ENCODE measurements at regions not wholly inside any gene's neighbourhood (a gene's known extent, or its start where the extent isn't known, plus 50 kb on each side); places are given as distances from the start of the nearest gene placed in this dataset.

DNA sequence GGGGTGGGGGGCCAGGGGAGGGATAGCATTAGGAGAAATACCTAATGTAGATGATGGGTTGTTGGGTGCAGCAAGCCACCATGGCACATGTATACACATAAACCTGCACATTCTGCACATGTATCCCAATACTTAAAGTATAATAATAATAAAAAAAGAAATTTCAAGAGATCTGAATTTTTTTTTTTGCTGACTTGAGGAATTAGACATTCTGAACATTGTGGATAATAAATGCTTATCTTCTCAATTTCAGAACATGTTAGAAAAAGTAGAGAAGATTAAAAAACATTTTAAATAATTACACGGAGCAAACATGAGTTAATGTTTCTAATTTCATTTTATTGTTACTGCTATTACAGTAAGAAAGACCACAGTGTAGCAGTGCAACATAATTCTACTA, 230.4 kb downstream of the DTHD1 start:
- TF ChIP-seq POLR2A (IDR thresholded peaks at IDR 0.05): no peak
- TF ChIP-seq, protein P1, sequence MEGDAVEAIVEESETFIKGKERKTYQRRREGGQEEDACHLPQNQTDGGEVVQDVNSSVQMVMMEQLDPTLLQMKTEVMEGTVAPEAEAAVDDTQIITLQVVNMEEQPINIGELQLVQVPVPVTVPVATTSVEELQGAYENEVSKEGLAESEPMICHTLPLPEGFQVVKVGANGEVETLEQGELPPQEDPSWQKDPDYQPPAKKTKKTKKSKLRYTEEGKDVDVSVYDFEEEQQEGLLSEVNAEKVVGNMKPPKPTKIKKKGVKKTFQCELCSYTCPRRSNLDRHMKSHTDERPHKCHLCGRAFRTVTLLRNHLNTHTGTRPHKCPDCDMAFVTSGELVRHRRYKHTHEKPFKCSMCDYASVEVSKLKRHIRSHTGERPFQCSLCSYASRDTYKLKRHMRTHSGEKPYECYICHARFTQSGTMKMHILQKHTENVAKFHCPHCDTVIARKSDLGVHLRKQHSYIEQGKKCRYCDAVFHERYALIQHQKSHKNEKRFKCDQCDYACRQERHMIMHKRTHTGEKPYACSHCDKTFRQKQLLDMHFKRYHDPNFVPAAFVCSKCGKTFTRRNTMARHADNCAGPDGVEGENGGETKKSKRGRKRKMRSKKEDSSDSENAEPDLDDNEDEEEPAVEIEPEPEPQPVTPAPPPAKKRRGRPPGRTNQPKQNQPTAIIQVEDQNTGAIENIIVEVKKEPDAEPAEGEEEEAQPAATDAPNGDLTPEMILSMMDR (IDR thresholded peaks at IDR 0.05 in 4 of 5, conservative IDR thresholded peaks at IDR 0.05 in 1 of 5): no peak
- H3K9me3 ChIP-seq: no peaks in the 10 kb centered on the region
- DNase-seq (no peak), ATAC-seq (no peak)
- H3K4me1 ChIP-seq: no peaks in the 10 kb centered on the region
- intact Hi-C loops (cut with DNase I; ENCODE audit: low total_unique reads) (no loop called here), in situ Hi-C loops (cut with MboI; ENCODE audit: low sequenced_read_pairs in 4 of 4) (no loop called here)
- H3K27ac ChIP-seq: no peak overlapping the region
- H3K36me3 ChIP-seq: no peaks in the 10 kb centered on the region
- no peak overlapping the region for H3K4me3 ChIP-seq
- no peaks in the 10 kb centered on the region for H3K27me3 ChIP-seq

DNA sequence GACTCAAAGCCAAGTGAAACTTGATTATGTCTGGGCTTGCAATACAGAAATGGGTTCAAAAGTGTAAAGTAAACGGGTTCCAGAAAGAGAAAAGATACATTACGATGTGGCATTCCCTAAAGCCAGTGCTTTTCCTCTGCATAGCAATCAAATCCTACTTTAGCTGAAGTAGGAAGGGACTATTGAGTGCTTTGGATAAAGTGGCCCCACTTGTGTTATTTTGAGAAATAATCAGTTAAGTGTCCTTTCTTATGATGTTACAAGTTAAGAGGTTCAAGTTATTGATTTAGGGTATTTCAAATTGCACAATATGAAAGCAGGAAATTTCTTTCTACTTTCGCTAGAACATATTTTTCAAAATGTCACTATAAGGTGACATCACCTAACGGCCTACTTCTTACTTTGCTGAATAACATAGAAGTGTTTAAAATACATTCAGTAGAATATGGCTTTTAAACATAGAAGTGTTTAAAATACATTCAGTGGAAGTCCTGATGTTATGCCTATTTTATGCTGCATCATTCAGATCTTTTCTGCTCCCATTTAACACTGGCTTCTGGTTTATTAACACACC, 235.2 kb downstream of the DTHD1 start:
- Histone ChIP-seq H3K4me3 (no peak overlapping the region), H3K36me3 (no peaks in the 10 kb centered on the region), H3K4me1 (no peaks in the 10 kb centered on the region), H3K9me3 (no peaks in the 10 kb centered on the region), H3K27me3 (no peaks in the 10 kb centered on the region), H3K27ac (no peak overlapping the region)
- TF ChIP-seq, protein P1 (IDR thresholded peaks at IDR 0.05 in 4 of 5, conservative IDR thresholded peaks at IDR 0.05 in 1 of 5): no peak
- TF ChIP-seq POLR2A (IDR thresholded peaks at IDR 0.05): no peak
- no peak for ATAC-seq
- in situ Hi-C loops (cut with MboI; ENCODE audit: low sequenced_read_pairs in 4 of 4): no loop called here
- intact Hi-C loops (cut with DNase I; ENCODE audit: low total_unique reads): no loop called here
- DNase-seq: no peak

DNA sequence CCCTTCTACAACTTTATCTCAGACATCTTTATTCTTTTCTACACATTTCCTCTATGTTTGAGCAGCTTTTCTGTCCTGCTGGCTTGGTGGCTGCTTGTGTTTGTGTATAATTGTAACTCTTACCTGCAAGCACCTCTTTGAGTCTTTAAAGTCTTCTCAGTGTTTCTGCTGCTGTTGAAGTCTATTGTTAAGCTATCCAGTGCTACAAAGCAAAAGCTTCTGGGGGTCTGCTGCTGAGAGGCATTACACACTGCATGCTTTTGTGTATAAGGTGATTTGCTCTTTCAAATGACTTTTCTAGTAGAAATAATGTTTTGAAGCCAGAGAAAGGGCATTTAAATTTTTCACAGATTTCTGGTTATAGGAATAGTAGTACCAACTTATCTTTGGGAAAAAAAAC, 241.8 kb downstream of the DTHD1 start:
- DNase-seq (no peak), ATAC-seq (no peak)
- Histone ChIP-seq H3K36me3 (no peaks in the 10 kb centered on the region), H3K4me1 (no peaks in the 10 kb centered on the region), H3K27ac (no peak overlapping the region), H3K9me3 (peaks cover 0 to 3% (median 0%) of the 10 kb centered on the region in 3 donors), H3K27me3 (no peaks in the 10 kb centered on the region), H3K4me3 (no peak overlapping the region)
- TF ChIP-seq POLR2A (IDR thresholded peaks at IDR 0.05): no peak
- TF ChIP-seq, protein P1 (IDR thresholded peaks at IDR 0.05 in 4 of 5, conservative IDR thresholded peaks at IDR 0.05 in 1 of 5): no peak
- intact Hi-C loops (cut with DNase I; ENCODE audit: low total_unique reads): no loop called here
- in situ Hi-C loops (cut with MboI; ENCODE audit: low sequenced_read_pairs in 4 of 4): no loop called here

DNA sequence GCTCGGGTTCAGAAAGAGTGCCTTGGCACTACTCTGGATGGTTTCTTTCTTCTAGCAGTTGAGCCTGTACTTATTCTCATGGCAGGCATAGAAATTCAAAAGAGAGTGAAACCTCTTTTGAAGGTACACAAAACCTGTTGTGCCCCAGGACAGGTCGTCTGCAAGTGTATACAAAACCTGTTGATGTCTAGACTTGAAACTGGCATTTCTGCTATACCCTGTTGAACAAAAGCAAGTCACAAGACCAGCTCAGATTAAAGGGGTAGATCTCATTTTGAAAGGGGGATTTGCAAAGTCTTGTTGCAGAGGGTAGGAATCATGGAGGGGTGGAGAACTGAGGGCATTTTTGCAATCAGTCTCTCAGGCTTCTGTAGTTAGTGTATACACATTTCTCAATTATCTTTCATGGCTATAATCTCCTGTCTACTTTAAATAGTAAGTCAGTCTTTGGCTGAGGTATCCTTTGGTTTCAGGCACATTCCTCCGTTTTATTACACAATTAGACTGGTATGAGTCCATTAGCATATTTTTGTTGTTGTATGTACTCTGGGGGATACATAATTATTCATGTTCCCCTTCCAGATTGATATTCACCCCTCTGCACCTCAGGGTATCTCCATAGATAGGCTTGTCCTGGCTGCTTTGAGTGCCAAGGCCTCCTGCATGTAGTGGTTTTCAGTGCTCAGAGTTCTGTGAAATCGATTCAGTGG, 251.4 kb downstream of the DTHD1 start:
- no peak for DNase-seq
- Histone ChIP-seq H3K27me3 (no peaks in the 10 kb centered on the region), H3K27ac (no peak overlapping the region), H3K9me3 (peaks cover 0 to 6% (median 0%) of the 10 kb centered on the region in 3 donors), H3K4me1 (no peaks in the 10 kb centered on the region), H3K4me3 (no peak overlapping the region), H3K36me3 (no peaks in the 10 kb centered on the region)
- in situ Hi-C loops (cut with MboI; ENCODE audit: low sequenced_read_pairs in 4 of 4): no loop called here
- intact Hi-C loops (cut with DNase I; ENCODE audit: low total_unique reads): no loop called here
- TF ChIP-seq POLR2A (IDR thresholded peaks at IDR 0.05): no peak
- TF ChIP-seq, protein P1 (IDR thresholded peaks at IDR 0.05 in 4 of 5, conservative IDR thresholded peaks at IDR 0.05 in 1 of 5): no peak
- no peak for ATAC-seq

All from gastrocnemius medialis (tissue), 4 donors.